OCI-LY7 (cell line): ENCODE measurements at regions not wholly inside any gene's neighbourhood (a gene's known extent, or its start where the extent isn't known, plus 50 kb on each side); places are given as distances from the start of the nearest gene placed in this dataset.

Experiments used
- CTCF ChIP-seq: fragments of 200-600 bp; sonication (generic); conservative IDR thresholded peaks from 2 replicates; pipeline ENCODE4 v1.5.1; 2014; ENCODE audit warnings: mild to moderate bottlenecking, antibody characterized with exemption, low read length, moderate library complexity, mixed read lengths
- EZH2phosphoT487 ChIP-seq: fragments of 200-600 bp; sonication (generic); IDR thresholded peaks from 2 replicates; pipeline ENCODE4 v1.6.1; 2018; ENCODE audit warnings: low read depth, borderline replicate concordance, mild to moderate bottlenecking, mixed run types, antibody characterized with exemption, low read length, moderate library complexity, mixed read lengths

- TF ChIP-seq EZH2phosphoT487 (no peak), CTCF (no peak)
Measured at GRCh38 chr7:79610748-79611304, 157.4 kb upstream of the MAGI2 start.
